ENCODE measurements at regions not wholly inside any gene's neighbourhood (a gene's known extent, or its start where the extent isn't known, plus 50 kb on each side); places are given as distances from the start of the nearest gene placed in this dataset.
A peak's percentile ranks its signal among the peaks of the same experiment; 100 is the strongest.
"Not testable (repeated sequence)": the region's sequence is repeated elsewhere in the genome, so short reads cannot be mapped to it uniquely, and the experiment has no call there.

DNA sequence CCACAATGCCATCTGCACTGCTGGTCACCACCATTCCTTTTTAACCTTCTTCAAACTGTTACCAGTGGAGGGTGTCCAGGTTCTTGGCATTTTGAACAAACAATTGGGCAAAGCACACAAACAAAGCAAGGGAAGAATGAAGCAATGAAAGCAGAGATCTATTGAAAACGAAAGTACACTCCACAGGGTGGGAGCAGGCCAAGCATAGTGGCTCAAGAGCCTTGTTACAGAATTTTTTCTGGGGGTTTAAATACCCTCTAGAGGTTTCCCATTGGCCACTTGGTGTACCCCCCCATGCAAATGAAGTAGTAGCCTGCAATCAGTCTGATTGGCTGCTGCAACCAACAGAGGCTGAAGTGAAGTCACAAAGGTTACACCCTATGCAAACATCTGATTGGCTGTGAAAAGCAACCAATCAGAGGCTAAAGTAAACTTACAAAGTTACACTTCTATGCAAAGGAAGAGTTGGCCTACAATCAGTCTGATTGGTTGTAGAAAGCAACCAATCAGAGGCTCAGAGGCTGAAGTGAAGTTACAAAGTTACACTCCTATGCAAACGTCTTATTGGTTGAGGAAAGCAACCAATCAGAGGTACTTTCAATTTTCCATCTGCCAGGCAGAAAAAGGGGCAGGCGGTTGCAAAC lies 103.2 kb upstream of the WAC start:
- intact Hi-C loops (cut with DNase I): no loop called here
- no peak for DNase-seq

- DNase-seq: no peak
- intact Hi-C loops (cut with DNase I): no loop called here
Measured at GRCh38 chr10:28431139-28431538, 101.8 kb upstream of the WAC start.

- intact Hi-C loops (cut with DNase I): no loop called here
- DNase-seq: peak; percentile 3 to 78 (median 52)
Measured at GRCh38 chr10:28432210-28432676, 100.7 kb upstream of the WAC start.

- no peak for DNase-seq
- intact Hi-C loops (cut with DNase I): no loop called here
Measured at GRCh38 chr10:28434063-28434462, 98.9 kb upstream of the WAC start.

- intact Hi-C loops (cut with DNase I): no loop called here
- DNase-seq: no peak
Measured at GRCh38 chr10:28442403-28442802, 90.5 kb upstream of the WAC start.

DNA sequence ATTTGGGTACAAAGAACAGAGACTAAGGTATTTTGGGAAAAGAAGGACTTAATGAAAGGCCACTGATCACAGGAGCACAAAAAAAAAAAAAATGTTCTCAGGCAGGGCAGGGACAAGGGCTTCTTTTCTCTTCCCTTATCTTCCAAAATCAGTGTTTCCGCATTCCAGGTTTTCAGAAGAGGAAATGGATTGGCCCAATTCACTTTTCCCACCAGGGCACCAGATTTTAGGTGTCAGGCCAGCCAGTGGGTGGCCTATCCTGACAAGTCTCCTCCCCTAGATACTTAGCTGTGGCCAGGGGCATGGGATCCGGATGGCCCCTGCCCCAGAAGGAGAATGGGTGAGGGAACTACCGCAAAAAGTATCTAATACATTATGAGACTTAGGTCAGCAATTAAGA lies 88.9 kb upstream of the WAC start:
- no peak for DNase-seq

GRCh38 chr10:28445516-28445915 lies 87.4 kb upstream of the WAC start:
- DNase-seq: no peak
- intact Hi-C loops (cut with DNase I): no loop called here

More for the DNA sequence above, 88.9 kb upstream of the WAC start:
- intact Hi-C loops (cut with DNase I): no loop called here

- intact Hi-C loops (cut with DNase I): no loop called here
- DNase-seq: no peak
Measured at GRCh38 chr10:28449382-28449781, 83.5 kb upstream of the WAC start.

GRCh38 chr10:28449926-28450325 lies 83.0 kb upstream of the WAC start:
- intact Hi-C loops (cut with DNase I): no loop called here
- DNase-seq: no peak

- intact Hi-C loops (cut with DNase I): no loop called here
- DNase-seq: no peak
Measured at GRCh38 chr10:28453926-28454325, 79.0 kb upstream of the WAC start.

DNA sequence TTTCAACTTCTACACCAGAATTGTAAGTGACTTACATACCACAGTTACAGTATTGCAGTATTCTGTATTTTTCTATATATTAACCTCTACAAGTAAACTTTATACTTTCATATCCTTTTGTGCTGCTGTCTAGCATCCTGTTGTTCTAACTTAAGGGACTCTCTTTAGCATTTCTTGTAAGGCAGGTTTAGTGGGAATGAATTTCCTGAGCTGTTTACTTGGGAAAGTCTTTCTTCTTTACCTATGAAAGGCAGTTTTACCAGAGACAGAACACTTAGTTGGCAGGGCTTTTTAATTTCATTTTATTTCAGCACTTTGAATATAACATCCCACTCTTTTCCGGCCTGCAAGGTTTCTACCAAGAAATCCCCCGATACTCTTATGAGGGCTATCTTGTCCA lies 75.8 kb upstream of the WAC start:
- intact Hi-C loops (cut with DNase I): no loop called here
- DNase-seq: no peak

- intact Hi-C loops (cut with DNase I); DNase-seq: not testable (repeated sequence)
Measured at GRCh38 chr10:28457873-28458272, 75.0 kb upstream of the WAC start.

GRCh38 chr10:28459453-28460144 lies 73.3 kb upstream of the WAC start:
- DNase-seq: no peak
- intact Hi-C loops (cut with DNase I): no loop called here

- DNase-seq: no peak
- intact Hi-C loops (cut with DNase I): no loop called here
Measured at GRCh38 chr10:28463141-28463540, 69.8 kb upstream of the WAC start.

DNA sequence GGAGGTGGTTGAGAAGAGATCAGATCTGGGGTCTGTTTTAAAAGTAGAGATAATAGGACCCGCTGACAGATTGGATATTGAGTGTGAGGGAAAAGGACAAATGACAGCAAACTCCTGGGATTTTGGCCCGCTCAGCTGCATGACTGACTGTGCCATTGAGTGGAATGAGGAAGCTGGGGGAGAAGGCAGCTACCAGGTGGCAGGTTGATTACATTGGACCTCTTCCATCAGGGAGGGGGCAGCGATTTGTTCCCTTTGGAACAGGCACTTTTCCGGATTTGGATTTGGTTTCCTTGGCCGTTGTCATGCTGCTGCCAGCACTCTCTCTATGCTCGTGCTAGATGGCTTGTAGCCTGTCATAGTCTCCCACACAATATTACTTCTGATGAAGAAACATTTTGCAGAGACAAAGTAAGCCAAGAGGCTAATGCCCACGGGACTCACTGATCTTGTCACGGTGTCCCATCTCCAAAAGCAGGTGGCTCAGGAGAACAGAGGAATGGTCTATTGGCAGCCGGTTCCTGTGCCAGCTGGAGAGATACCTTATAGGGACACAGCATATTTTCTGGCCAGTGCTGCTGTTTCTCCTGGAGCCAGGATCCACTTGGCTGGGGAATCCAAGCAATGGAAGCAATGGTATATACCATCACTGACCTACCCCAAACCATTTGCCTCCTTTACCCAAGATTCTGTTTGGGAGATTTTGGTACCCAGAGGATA lies 69.1 kb upstream of the WAC start:
- intact Hi-C loops (cut with DNase I): no loop called here
- no peak for DNase-seq

DNA sequence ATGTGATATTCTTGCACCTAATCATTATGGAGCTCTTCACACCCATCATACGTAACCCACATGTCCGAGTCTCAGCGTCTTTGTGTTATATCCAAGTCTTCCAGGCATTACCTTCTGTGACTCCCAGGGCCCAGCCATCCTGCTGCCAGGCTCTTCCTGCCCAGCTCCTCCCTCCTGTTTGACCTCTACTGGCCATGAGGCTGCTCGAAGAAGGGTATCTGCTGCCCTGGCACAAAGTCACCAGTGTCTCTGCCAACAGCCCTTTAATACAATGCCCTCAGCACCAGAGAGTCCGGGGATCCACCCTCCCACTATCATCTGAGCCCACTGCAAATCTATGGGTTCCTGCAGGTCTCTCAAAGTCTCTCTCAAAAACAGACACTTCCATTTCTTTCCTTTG lies 65.3 kb upstream of the WAC start:
- intact Hi-C loops (cut with DNase I): no loop called here
- no peak for DNase-seq

GRCh38 chr10:28468707-28469483 lies 64.0 kb upstream of the WAC start:
- peak in 2 of 42 donors; percentile 30 to 47 for DNase-seq
- intact Hi-C loops (cut with DNase I): no loop called here

- DNase-seq: no peak
- intact Hi-C loops (cut with DNase I): no loop called here
Measured at GRCh38 chr10:28470873-28471651, 61.9 kb upstream of the WAC start.

- intact Hi-C loops (cut with DNase I): no loop called here
- no peak for DNase-seq
Measured at GRCh38 chr10:28471652-28472050, 61.3 kb upstream of the WAC start.

All from head of caudate nucleus (tissue), 42 donors.